Endothelial cell of umbilical vein (primary cell): ENCODE measurements at regions not wholly inside any gene's neighbourhood (a gene's known extent, or its start where the extent isn't known, plus 50 kb on each side); places are given as distances from the start of the nearest gene placed in this dataset.

Experiments
- BruUV-seq: library from RNA; stranded (reverse); fragments of 400-500 nt; replicated peaks from 2 replicates; lab custom pipeline; 2021; lab: Mats Ljungman, UMichigan
- CTCF ChIA-PET: fragments of 300-600, 350-600 bp; sonication (Branson Sonifier 250); formaldehyde crosslinking; loops from one replicate; lab custom pipeline; 2021; ENCODE audit warnings: antibody characterized with exemption, inconsistent platforms; lab: Charles Lee
- POLR2A ChIA-PET: fragments of 300-600, 350-600 bp; sonication (Branson Sonifier 250); formaldehyde crosslinking; loops from one replicate; lab custom pipeline; 2021; ENCODE audit warnings: antibody characterized with exemption, inconsistent platforms; lab: Charles Lee
- DNase-seq: peaks from one replicate; pipeline ENCODE4 v3.0.0-alpha.2; 2011; ENCODE audit warnings: low read depth, low spot score
- FAIRE-seq: peaks from 2 replicates; lab custom pipeline; 2011; peaks lifted over from hg19 to GRCh38; lab: Jason Lieb, UNC
- H2AFZ ChIP-seq: 2 replicates; pipeline ENCODE4 v1.6.0; 2012; ENCODE audit warnings: low read depth, low read length, control low read depth, inconsistent platforms
- H3K27ac ChIP-seq: 2 replicates; pipeline ENCODE4 v1.5.1; 2011; ENCODE audit warnings: low read depth, mild to moderate bottlenecking, control low read depth, low read length, moderate library complexity; ENCODE audit not compliant: insufficient read depth
- H3K27me3 ChIP-seq, 2 experiments: 2 replicates each; pipeline versions ENCODE4 v1.6.0 to v1.6.1; 2011; ENCODE audit warnings: low read length in 2 of 2, mixed read lengths in 1 of 2; ENCODE audit not compliant: control insufficient read depth in 2 of 2, insufficient read depth in 2 of 2
- H3K36me3 ChIP-seq, 2 experiments: 2 replicates in 1 of 2; 3 replicates in 1 of 2; pipeline ENCODE4 v1.5.1; 2011; ENCODE audit warnings: low read length in 2 of 2, mild to moderate bottlenecking in 1 of 2, moderate library complexity in 1 of 2; ENCODE audit not compliant: control insufficient read depth in 2 of 2, insufficient read depth in 2 of 2; ENCODE audit errors: extremely low read depth in 1 of 2
- H3K4me1 ChIP-seq: 3 replicates; pipeline ENCODE4 v1.5.1; 2011; ENCODE audit warnings: mild to moderate bottlenecking, low read length; ENCODE audit not compliant: control insufficient read depth, insufficient read depth; ENCODE audit errors: extremely low read depth
- H3K4me2 ChIP-seq: 2 replicates; pipeline ENCODE4 v1.6.1; 2011; ENCODE audit warnings: low read length, control low read depth, mixed read lengths; ENCODE audit not compliant: insufficient read depth
- H3K4me3 ChIP-seq, 3 experiments: fragments of 200-600 bp in 1 of 3; sonication (generic), shearing (Covaris generic) in 1 of 3; replicated peaks in 1 of 3; 2 replicates each; pipeline ENCODE4 v1.5.1; 2011 to 2016; ENCODE audit warnings: control low read depth in 3 of 3, low read length in 3 of 3, mild to moderate bottlenecking in 2 of 3, inconsistent platforms in 1 of 3, low read depth in 1 of 3, moderate library complexity in 1 of 3; ENCODE audit not compliant: insufficient read depth in 1 of 3
- H3K79me2 ChIP-seq: 2 replicates; pipeline ENCODE4 v1.6.0; 2012; ENCODE audit warnings: low read length, inconsistent platforms; ENCODE audit not compliant: control insufficient read depth, insufficient read depth
- H3K9ac ChIP-seq: replicated peaks from 2 replicates; pipeline ENCODE3; 2011; ENCODE audit warnings: low read length, control low read depth; ENCODE audit not compliant: insufficient read depth; ENCODE audit errors: extremely low read depth
- H3K9me1 ChIP-seq: replicated peaks from 3 replicates; pipeline ENCODE4 v1.6.0; 2011; ENCODE audit warnings: mild to moderate bottlenecking, low read length; ENCODE audit not compliant: control insufficient read depth, insufficient read depth; ENCODE audit errors: extremely low read depth
- H3K9me3 ChIP-seq: replicated peaks from 2 replicates; pipeline ENCODE4 v1.5.1; 2012; ENCODE audit warnings: low read length, inconsistent platforms; ENCODE audit not compliant: control insufficient read depth, insufficient read depth
- H4K20me1 ChIP-seq: replicated peaks from 2 replicates; pipeline ENCODE3; 2011; ENCODE audit warnings: mild to moderate bottlenecking, low read length; ENCODE audit not compliant: control insufficient read depth, insufficient read depth; ENCODE audit errors: extremely low read depth
- EZH2 ChIP-seq: IDR thresholded peaks from 2 replicates; pipeline ENCODE4 v1.6.1; 2012; ENCODE audit warnings: borderline replicate concordance, low read depth, mild to moderate bottlenecking, moderate library complexity, low read length, inconsistent platforms; ENCODE audit not compliant: severe bottlenecking
- FOS ChIP-seq: IDR thresholded peaks from 2 replicates; pipeline ENCODE4 v1.6.1; 2011; ENCODE audit warnings: mild to moderate bottlenecking, low read length, moderate library complexity, borderline replicate concordance; ENCODE audit not compliant: insufficient read depth
- GATA2 ChIP-seq: IDR thresholded peaks from 2 replicates; pipeline ENCODE4 v1.7.0; 2011; ENCODE audit warnings: low read depth, mild to moderate bottlenecking, moderate library complexity, mixed read lengths, low read length; ENCODE audit not compliant: insufficient read length, insufficient read depth
- JUN ChIP-seq: IDR thresholded peaks from 2 replicates; pipeline ENCODE4 v1.6.1; 2011; ENCODE audit warnings: borderline replicate concordance, low read depth; ENCODE audit not compliant: insufficient read length, insufficient read depth
- MYC ChIP-seq: IDR thresholded peaks from one replicate; pipeline ENCODE4 v1.6.1; 2011; ENCODE audit warnings: mild to moderate bottlenecking, low read depth, low read length
- POLR2A ChIP-seq: IDR thresholded peaks from 2 replicates; pipeline ENCODE4 v1.6.1; 2012; ENCODE audit warnings: low read depth, mild to moderate bottlenecking, control low read depth, low read length
- POLR2AphosphoS5 ChIP-seq: IDR thresholded peaks from 2 replicates; pipeline ENCODE4 v1.6.1; 2012; ENCODE audit warnings: low read depth, mild to moderate bottlenecking, control low read depth, low read length, moderate library complexity; ENCODE audit not compliant: insufficient read depth
- dilution Hi-C: fragments of 300-500 bp; cut with MboI; formaldehyde crosslinking; loops from one replicate; pipeline ENCODE4 v1.15.0; 2019; ENCODE audit warnings: low sequenced_read_pairs; ENCODE audit not compliant: extremely low pct_ligation_motif_present
- intact Hi-C: fragments of 100-400 bp; cut with micrococcal nuclease; formaldehyde crosslinking; loops from one replicate; pipeline ENCODE4 v1.10.0; 2022
- TF ChIP-seq, protein P1 (sequence below), 2 donors: IDR thresholded peaks; 1 replicate in 1 of 2; 2 replicates in 1 of 2; pipeline ENCODE4 v1.5.1; 2011; ENCODE audit warnings: low read length in 2 of 2, mild to moderate bottlenecking in 2 of 2, moderate library complexity in 2 of 2, control low read depth in 1 of 2, inconsistent platforms in 1 of 2, low read depth in 1 of 2; ENCODE audit not compliant: insufficient read depth in 1 of 2; ENCODE audit errors: extremely low read depth in 1 of 2
- TF ChIP-seq, protein P2 (sequence below): IDR thresholded peaks from 2 replicates; pipeline ENCODE4 v1.6.1; 2011; ENCODE audit not compliant: insufficient read depth, insufficient read length

GRCh38 chr1:78728359-78728758 is 78.7 kb downstream of the IFI44 start:
- BruUV-seq, result no TSS peak
- Histone ChIP-seq H3K9me1 (no peaks in the 10 kb centered on the region), H4K20me1 (no peaks in the 10 kb centered on the region), H2AFZ (no peak overlapping the region), H3K4me1 (no peaks in the 10 kb centered on the region), H3K27ac (no peak overlapping the region), H3K4me2 (no peak overlapping the region), H3K27me3 (no peaks in the 10 kb centered on the region), H3K9me3 (no peaks in the 10 kb centered on the region), H3K79me2 (no peaks in the 10 kb centered on the region), H3K4me3 (no peak overlapping the region), H3K36me3 (no peaks in the 10 kb centered on the region), H3K9ac (no peak overlapping the region)
- ChIA-PET POLR2A (no interaction called here), CTCF (interaction anchor here (1.2 kb wide), 1 partner anchor 17 kb away, joined by 3 read pairs; no protein-coding TSS in a partner anchor)
- TF ChIP-seq, protein P1, sequence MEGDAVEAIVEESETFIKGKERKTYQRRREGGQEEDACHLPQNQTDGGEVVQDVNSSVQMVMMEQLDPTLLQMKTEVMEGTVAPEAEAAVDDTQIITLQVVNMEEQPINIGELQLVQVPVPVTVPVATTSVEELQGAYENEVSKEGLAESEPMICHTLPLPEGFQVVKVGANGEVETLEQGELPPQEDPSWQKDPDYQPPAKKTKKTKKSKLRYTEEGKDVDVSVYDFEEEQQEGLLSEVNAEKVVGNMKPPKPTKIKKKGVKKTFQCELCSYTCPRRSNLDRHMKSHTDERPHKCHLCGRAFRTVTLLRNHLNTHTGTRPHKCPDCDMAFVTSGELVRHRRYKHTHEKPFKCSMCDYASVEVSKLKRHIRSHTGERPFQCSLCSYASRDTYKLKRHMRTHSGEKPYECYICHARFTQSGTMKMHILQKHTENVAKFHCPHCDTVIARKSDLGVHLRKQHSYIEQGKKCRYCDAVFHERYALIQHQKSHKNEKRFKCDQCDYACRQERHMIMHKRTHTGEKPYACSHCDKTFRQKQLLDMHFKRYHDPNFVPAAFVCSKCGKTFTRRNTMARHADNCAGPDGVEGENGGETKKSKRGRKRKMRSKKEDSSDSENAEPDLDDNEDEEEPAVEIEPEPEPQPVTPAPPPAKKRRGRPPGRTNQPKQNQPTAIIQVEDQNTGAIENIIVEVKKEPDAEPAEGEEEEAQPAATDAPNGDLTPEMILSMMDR (IDR thresholded peaks at IDR 0.05; ENCODE audit: extremely low read depth in 1 of 2, insufficient read depth in 1 of 2, low read depth in 1 of 2, low read length in 2 of 2), result no peak
- TF ChIP-seq JUN (no peak), POLR2AphosphoS5 (no peak), EZH2 (no peak), MYC (no peak), FOS (no peak), GATA2 (no peak), POLR2A (no peak)
- TF ChIP-seq, protein P2, sequence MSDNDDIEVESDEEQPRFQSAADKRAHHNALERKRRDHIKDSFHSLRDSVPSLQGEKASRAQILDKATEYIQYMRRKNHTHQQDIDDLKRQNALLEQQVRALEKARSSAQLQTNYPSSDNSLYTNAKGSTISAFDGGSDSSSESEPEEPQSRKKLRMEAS, result no peak
- DNase-seq (no peak), FAIRE-seq (no peak)
- dilution Hi-C loops, result no loop called here
- intact Hi-C loops, result no loop called here
